Fibroblast of lung (primary cell): ENCODE measurements at regions not wholly inside any gene's neighbourhood (a gene's known extent, or its start where the extent isn't known, plus 50 kb on each side); places are given as distances from the start of the nearest gene placed in this dataset.

Experiments
- DNase-seq, 2 donors: peaks; one replicate each; pipeline versions ENCODE4 v3.0.0 to v3.0.0-alpha.2; 2010; ENCODE audit warnings: low read depth in 2 of 2
- H2AFZ ChIP-seq: 2 replicates; pipeline ENCODE4 v1.5.1; 2012; ENCODE audit warnings: low read length, control low read depth, inconsistent platforms
- H3K27ac ChIP-seq: 2 replicates; pipeline ENCODE4 v1.5.1; 2011; ENCODE audit warnings: low read length, control low read depth; ENCODE audit not compliant: insufficient read depth
- H3K27me3 ChIP-seq: 2 replicates; pipeline ENCODE4 v1.5.1; 2011; ENCODE audit warnings: mild to moderate bottlenecking, low read length; ENCODE audit not compliant: control insufficient read depth, insufficient read depth
- H3K36me3 ChIP-seq: 2 replicates; pipeline ENCODE4 v1.5.1; 2011; ENCODE audit warnings: low read length; ENCODE audit not compliant: control insufficient read depth, insufficient read depth
- H3K4me1 ChIP-seq: 2 replicates; pipeline ENCODE4 v1.5.1; 2011; ENCODE audit warnings: low read length; ENCODE audit not compliant: control insufficient read depth, insufficient read depth; ENCODE audit errors: extremely low read depth
- H3K4me2 ChIP-seq: 2 replicates; pipeline ENCODE4 v1.5.1; 2011; ENCODE audit warnings: low read length, control low read depth; ENCODE audit not compliant: insufficient read depth; ENCODE audit errors: extremely low read depth
- H3K4me3 ChIP-seq, 4 experiments: fragments of 200-600 bp in 1 of 4; sonication (generic) in 1 of 4; replicated peaks in 1 of 4; 2 replicates each; pipeline ENCODE4 v1.5.1; 2011 to 2016; ENCODE audit warnings: low read length in 4 of 4, low read depth in 3 of 4, mild to moderate bottlenecking in 3 of 4, control low read depth in 2 of 4, inconsistent platforms in 1 of 4, mixed read lengths in 1 of 4; ENCODE audit not compliant: insufficient read depth in 1 of 4; ENCODE audit errors: control extremely low read depth in 1 of 4
- H3K79me2 ChIP-seq: 2 replicates; pipeline ENCODE4 v1.5.1; 2012; ENCODE audit warnings: mild to moderate bottlenecking, low read length, inconsistent platforms; ENCODE audit not compliant: control insufficient read depth, insufficient read depth
- H3K9ac ChIP-seq: 2 replicates; pipeline ENCODE4 v1.5.1; 2011; ENCODE audit warnings: mild to moderate bottlenecking, low read length, control low read depth; ENCODE audit not compliant: insufficient read depth
- H3K9me3 ChIP-seq: 2 replicates; pipeline ENCODE4 v1.5.1; 2012; ENCODE audit warnings: low read depth, low read length; ENCODE audit not compliant: control insufficient read depth, insufficient read depth
- H4K20me1 ChIP-seq: 2 replicates; pipeline ENCODE4 v1.5.1; 2011; ENCODE audit warnings: low read length; ENCODE audit not compliant: control insufficient read depth, insufficient read depth; ENCODE audit errors: extremely low read depth
- CTCF ChIP-seq, 2 donors: IDR thresholded peaks in 1 of 2; conservative IDR thresholded peaks in 1 of 2; 1 replicate in 1 of 2; 2 replicates in 1 of 2; pipeline ENCODE4 v1.5.1; 2011 to 2012; ENCODE audit warnings: low read length in 2 of 2, control low read depth in 1 of 2, inconsistent platforms in 1 of 2, low read depth in 1 of 2, mild to moderate bottlenecking in 1 of 2
- EZH2 ChIP-seq: IDR thresholded peaks from 2 replicates; pipeline ENCODE4 v1.5.1; 2012; ENCODE audit warnings: low read length, control low read depth, mild to moderate bottlenecking; ENCODE audit errors: missing control alignments

GRCh38 chr17:79203657-79204056 lies 129.0 kb downstream of the ENGASE start:
- TF ChIP-seq EZH2 (no peak), CTCF (conservative IDR thresholded peaks at IDR 0.05 in 1 of 2, IDR thresholded peaks at IDR 0.05 in 1 of 2; ENCODE audit: low read depth in 1 of 2, low read length in 2 of 2) (no peak)
- Histone ChIP-seq H3K36me3 (no peaks in the 10 kb centered on the region), H2AFZ (no peak overlapping the region), H3K9ac (no peak overlapping the region), H3K4me3 (no peak overlapping the region), H3K9me3 (no peaks in the 10 kb centered on the region), H3K4me2 (no peak overlapping the region), H3K27ac (no peak overlapping the region), H3K4me1 (peaks cover 8% of the 10 kb centered on the region), H3K27me3 (no peaks in the 10 kb centered on the region), H3K79me2 (no peaks in the 10 kb centered on the region), H4K20me1 (no peaks in the 10 kb centered on the region)
- no peak for DNase-seq

- Histone ChIP-seq H4K20me1 (no peaks in the 10 kb centered on the region), H3K4me1 (peaks cover 8% of the 10 kb centered on the region), H3K4me3 (no peak overlapping the region), H3K4me2 (no peak overlapping the region), H3K27ac (peak overlapping the region; percentile 71), H3K9me3 (no peaks in the 10 kb centered on the region), H3K79me2 (no peaks in the 10 kb centered on the region), H3K9ac (peak overlapping the region; percentile 16), H2AFZ (no peak overlapping the region), H3K36me3 (no peaks in the 10 kb centered on the region), H3K27me3 (no peaks in the 10 kb centered on the region)
- no peak for TF ChIP-seq EZH2
- TF ChIP-seq CTCF (conservative IDR thresholded peaks at IDR 0.05 in 1 of 2, IDR thresholded peaks at IDR 0.05 in 1 of 2; ENCODE audit: low read depth in 1 of 2, low read length in 2 of 2), result no peak
- DNase-seq, result no peak
Measured at GRCh38 chr17:79203016-79203415, 128.4 kb downstream of the ENGASE start.

GRCh38 chr17:79202480-79202879 lies 127.9 kb downstream of the ENGASE start:
- H3K27ac ChIP-seq, result peak overlapping the region; percentile 71
- TF ChIP-seq CTCF (conservative IDR thresholded peaks at IDR 0.05 in 1 of 2, IDR thresholded peaks at IDR 0.05 in 1 of 2; ENCODE audit: low read depth in 1 of 2, low read length in 2 of 2), result no peak
- TF ChIP-seq EZH2, result no peak
- H3K4me1 ChIP-seq, result peaks cover 8% of the 10 kb centered on the region
- no peak overlapping the region for H2AFZ ChIP-seq
- DNase-seq, result no peak
- no peaks in the 10 kb centered on the region for H3K79me2 ChIP-seq
- H4K20me1 ChIP-seq, result no peaks in the 10 kb centered on the region
- H3K4me2 ChIP-seq, result no peak overlapping the region
- H3K36me3 ChIP-seq, result no peaks in the 10 kb centered on the region
- H3K9me3 ChIP-seq, result no peaks in the 10 kb centered on the region
- no peak overlapping the region for H3K4me3 ChIP-seq
- H3K9ac ChIP-seq, result no peak overlapping the region
- no peaks in the 10 kb centered on the region for H3K27me3 ChIP-seq
